Stimulated activated naive CD4-positive, alpha-beta T cell (primary cell): ENCODE measurements at regions not wholly inside any gene's neighbourhood (a gene's known extent, or its start where the extent isn't known, plus 50 kb on each side); places are given as distances from the start of the nearest gene placed in this dataset.

ENCODE experiments used
- DNase-seq, 6 experiments: peaks; one replicate each; lab custom pipeline; 2025; lab: John Stamatoyannopoulos, UW

GRCh38 chr2:157933160-157933920, 57.2 kb upstream of the ACVR1 start:
- DNase-seq = no peak

DNA sequence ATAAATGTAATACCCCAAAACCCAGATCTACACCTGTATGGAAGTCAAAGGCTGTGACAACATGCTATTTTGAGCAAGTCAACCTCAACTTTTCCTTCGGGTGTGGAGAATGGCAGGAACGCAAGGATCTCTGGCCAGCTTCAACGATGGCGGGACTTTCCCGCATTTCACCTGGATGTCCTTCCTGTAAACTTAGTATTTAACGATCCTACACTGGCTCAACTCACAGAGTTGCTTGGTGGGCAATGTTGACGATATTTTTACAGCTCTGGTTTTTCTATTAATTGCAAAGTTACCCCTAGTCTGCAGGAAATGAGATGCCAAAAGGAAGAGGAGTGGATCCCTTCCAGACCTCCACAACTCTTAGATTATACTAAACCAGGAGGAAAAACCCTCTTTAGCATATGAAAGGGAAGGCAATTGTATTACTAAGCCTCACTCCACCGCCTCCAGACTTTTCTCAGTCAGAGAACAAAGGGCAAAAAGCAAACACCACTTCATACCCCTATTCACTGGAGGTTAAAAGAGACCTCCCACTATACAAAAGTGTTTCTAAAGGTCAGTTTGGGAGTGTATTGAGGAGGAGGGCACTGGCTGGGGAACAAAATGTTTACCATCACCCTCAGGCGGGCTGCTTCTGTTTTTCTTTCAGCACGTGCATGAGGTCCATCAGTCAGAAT, 56.5 kb upstream of the ACVR1 start:
- no peak for DNase-seq

GRCh38 chr2:157931542-157931941, 55.4 kb upstream of the ACVR1 start:
- DNase-seq = no peak

- DNase-seq = no peak
These were observed 54.6 kb upstream of the ACVR1 start for GRCh38 chr2:157930728-157931127.

DNA sequence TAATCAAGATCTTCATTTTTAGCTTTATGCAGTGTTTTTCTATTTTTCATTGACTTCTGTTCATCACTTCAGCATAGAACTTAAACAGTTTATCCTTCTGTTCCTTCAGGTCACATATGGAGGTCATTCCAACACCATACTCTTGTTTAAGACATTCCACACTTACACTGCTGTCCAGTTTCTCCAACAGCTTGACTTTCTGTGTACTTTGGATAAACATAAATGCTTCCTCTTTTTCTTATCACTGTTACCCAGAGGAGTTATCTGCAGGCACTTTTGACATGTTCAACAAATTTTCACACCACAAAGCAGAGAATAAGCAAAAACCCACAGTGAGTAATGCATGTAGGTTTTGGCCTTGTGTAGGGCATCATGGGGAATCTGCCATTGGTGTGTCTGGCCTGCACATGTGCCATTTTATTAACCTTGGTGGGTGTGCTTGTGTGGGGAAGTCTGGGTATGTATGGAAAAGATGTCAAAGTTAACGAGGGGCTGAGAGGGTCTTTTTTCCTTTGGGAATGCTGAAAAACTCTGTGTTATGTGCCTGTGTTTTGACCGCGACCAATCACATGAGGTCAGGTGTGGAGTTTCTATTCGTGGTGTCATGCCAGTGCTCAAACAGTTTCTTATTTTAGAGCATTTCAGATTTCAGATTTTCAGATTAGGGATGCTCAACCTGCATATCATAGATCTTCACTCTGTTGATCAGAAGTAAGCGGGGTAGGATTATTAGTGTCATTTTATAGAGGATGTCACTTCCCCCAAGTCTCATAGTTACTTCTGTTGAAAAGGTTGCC, 53.9 kb upstream of the ACVR1 start:
- no peak for DNase-seq

DNA sequence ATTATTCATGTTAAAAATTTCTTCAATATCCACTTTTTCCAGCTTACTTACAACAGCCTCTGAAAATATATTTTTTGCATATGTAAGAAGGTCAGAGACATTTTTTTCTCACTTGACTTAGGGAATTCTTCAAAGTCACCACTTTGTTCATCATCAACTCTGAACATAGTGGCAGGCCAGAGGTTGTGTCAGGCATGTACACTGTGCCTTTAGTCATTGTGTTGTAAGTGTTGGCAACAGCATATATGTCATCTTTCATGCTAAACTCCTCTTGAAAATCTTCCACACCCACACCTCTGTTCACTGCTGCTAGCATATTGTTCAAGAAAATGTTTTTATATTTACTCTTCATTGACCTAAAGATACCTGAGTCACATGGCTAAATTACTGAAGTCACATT, 52.2 kb upstream of the ACVR1 start:
- DNase-seq = no peak

DNA sequence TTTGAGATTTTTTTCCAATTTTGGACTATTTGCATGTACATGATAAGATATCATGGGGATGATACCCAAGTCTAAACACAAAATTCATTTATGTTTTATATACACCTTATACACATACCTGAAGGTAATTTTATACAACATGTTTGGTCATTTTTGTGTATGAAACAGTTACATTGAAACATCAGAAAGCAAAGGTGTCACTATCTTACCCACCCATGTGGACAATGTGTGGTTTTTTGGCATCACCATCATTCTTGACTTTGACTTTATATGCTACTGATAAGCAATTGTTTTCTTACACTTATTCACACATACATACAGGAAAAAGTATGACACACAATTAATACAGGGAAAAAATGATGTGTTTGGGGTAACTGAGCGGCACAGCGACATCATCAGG, 51.0 kb upstream of the ACVR1 start:
- DNase-seq = no peak
